ENCODE measurements at regions not wholly inside any gene's neighbourhood (a gene's known extent, or its start where the extent isn't known, plus 50 kb on each side); places are given as distances from the start of the nearest gene placed in this dataset.

- H3K27ac ChIP-seq (ENCODE audit: low read depth, low read length, poor library complexity, severe bottlenecking): no peak overlapping the region
- DNase-seq (ENCODE audit: low spot score): no peak
- H3K9me2 ChIP-seq (ENCODE audit: insufficient read depth, low read length): no peaks in the 10 kb centered on the region
- no peaks in the 10 kb centered on the region for H3K4me1 ChIP-seq (ENCODE audit: insufficient read depth, low read length, poor library complexity, severe bottlenecking)
- H3K9me3 ChIP-seq (ENCODE audit: low read length): no peaks in the 10 kb centered on the region
- no peak overlapping the region for H3K4me3 ChIP-seq (ENCODE audit: low read depth, low read length, poor library complexity, severe bottlenecking)
- TF ChIP-seq EZH2phosphoT487 (IDR thresholded peaks at IDR 0.05; ENCODE audit: borderline replicate concordance, low read depth, low read length): no peak
- no peak for TF ChIP-seq CTCF (conservative IDR thresholded peaks at IDR 0.05; ENCODE audit: low read length)
- H3K36me3 ChIP-seq (ENCODE audit: insufficient read depth, low read length): no peaks in the 10 kb centered on the region
- CTCF ChIA-PET (ENCODE audit: unreplicated experiment): no interaction called here
- no peaks in the 10 kb centered on the region for H4K20me1 ChIP-seq (ENCODE audit: insufficient read depth, low read length)
- no peak overlapping the region for H3K4me2 ChIP-seq (ENCODE audit: low read length)
- H2AFZ ChIP-seq (ENCODE audit: low read length): no peak overlapping the region
- no TSS peak for BruUV-seq (replicated peaks)
- intact Hi-C loops (cut with micrococcal nuclease; ENCODE audit: unreplicated experiment): no loop called here
- POLR2A ChIA-PET: interaction anchor here (0.5 kb wide), 1 partner anchor 506 kb away, joined by 3 read pairs; no protein-coding TSS in a partner anchor
- H3K79me2 ChIP-seq (ENCODE audit: insufficient read depth, low read depth, low read length): no peaks in the 10 kb centered on the region
These were observed 321.7 kb downstream of the PCDH7 start for GRCh38 chr4:31041853-31042252.

GRCh38 chr4:31043382-31044062 is 323.4 kb downstream of the PCDH7 start:
- Histone ChIP-seq H3K79me2 (ENCODE audit: insufficient read depth, low read depth, low read length) (no peaks in the 10 kb centered on the region), H3K4me3 (ENCODE audit: low read depth, low read length, poor library complexity, severe bottlenecking) (no peak overlapping the region), H3K4me1 (ENCODE audit: insufficient read depth, low read length, poor library complexity, severe bottlenecking) (no peaks in the 10 kb centered on the region), H3K9me2 (ENCODE audit: insufficient read depth, low read length) (no peaks in the 10 kb centered on the region), H3K4me2 (ENCODE audit: low read length) (no peak overlapping the region), H2AFZ (ENCODE audit: low read length) (no peak overlapping the region), H3K27ac (ENCODE audit: low read depth, low read length, poor library complexity, severe bottlenecking) (no peak overlapping the region), H4K20me1 (ENCODE audit: insufficient read depth, low read length) (no peaks in the 10 kb centered on the region), H3K36me3 (ENCODE audit: insufficient read depth, low read length) (no peaks in the 10 kb centered on the region), H3K9me3 (ENCODE audit: low read length) (no peaks in the 10 kb centered on the region)
- DNase-seq (ENCODE audit: low spot score): no peak
- ChIA-PET CTCF (ENCODE audit: unreplicated experiment) (no interaction called here), POLR2A (interaction anchor here (0.7 kb wide), 1 partner anchor 340 kb away, joined by 3 read pairs; no protein-coding TSS in a partner anchor)
- intact Hi-C loops (cut with micrococcal nuclease; ENCODE audit: unreplicated experiment): no loop called here
- TF ChIP-seq EZH2phosphoT487 (IDR thresholded peaks at IDR 0.05; ENCODE audit: borderline replicate concordance, low read depth, low read length): no peak
- TF ChIP-seq CTCF (conservative IDR thresholded peaks at IDR 0.05; ENCODE audit: low read length): no peak
- BruUV-seq (replicated peaks): no TSS peak

GRCh38 chr4:31045151-31045550 is 325.0 kb downstream of the PCDH7 start:
- no peaks in the 10 kb centered on the region for H3K36me3 ChIP-seq (ENCODE audit: insufficient read depth, low read length)
- intact Hi-C loops (cut with micrococcal nuclease; ENCODE audit: unreplicated experiment): no loop called here
- H3K4me2 ChIP-seq (ENCODE audit: low read length): no peak overlapping the region
- DNase-seq (ENCODE audit: low spot score): no peak
- H3K4me3 ChIP-seq (ENCODE audit: low read depth, low read length, poor library complexity, severe bottlenecking): no peak overlapping the region
- no peak overlapping the region for H3K27ac ChIP-seq (ENCODE audit: low read depth, low read length, poor library complexity, severe bottlenecking)
- H3K9me3 ChIP-seq (ENCODE audit: low read length): no peaks in the 10 kb centered on the region
- H3K79me2 ChIP-seq (ENCODE audit: insufficient read depth, low read depth, low read length): no peaks in the 10 kb centered on the region
- CTCF ChIA-PET (ENCODE audit: unreplicated experiment): no interaction called here
- H2AFZ ChIP-seq (ENCODE audit: low read length): no peak overlapping the region
- POLR2A ChIA-PET: interaction anchor here (1.3 kb wide), 1 partner anchor 18 kb away, joined by 3 read pairs; no protein-coding TSS in a partner anchor
- no peaks in the 10 kb centered on the region for H3K4me1 ChIP-seq (ENCODE audit: insufficient read depth, low read length, poor library complexity, severe bottlenecking)
- no peak for TF ChIP-seq CTCF (conservative IDR thresholded peaks at IDR 0.05; ENCODE audit: low read length)
- TF ChIP-seq EZH2phosphoT487 (IDR thresholded peaks at IDR 0.05; ENCODE audit: borderline replicate concordance, low read depth, low read length): no peak
- BruUV-seq (replicated peaks): no TSS peak
- no peaks in the 10 kb centered on the region for H3K9me2 ChIP-seq (ENCODE audit: insufficient read depth, low read length)
- H4K20me1 ChIP-seq (ENCODE audit: insufficient read depth, low read length): no peaks in the 10 kb centered on the region
